Central memory CD4-positive, alpha-beta T cell (primary cell): ENCODE measurements at regions not wholly inside any gene's neighbourhood (a gene's known extent, or its start where the extent isn't known, plus 50 kb on each side); places are given as distances from the start of the nearest gene placed in this dataset.
"Not testable (repeated sequence)": the region's sequence is repeated elsewhere in the genome, so short reads cannot be mapped to it uniquely, and the experiment has no call there.

Experiments
- DNase-seq: peaks from one replicate; pipeline ENCODE4 v3.0.0; 2022

DNA sequence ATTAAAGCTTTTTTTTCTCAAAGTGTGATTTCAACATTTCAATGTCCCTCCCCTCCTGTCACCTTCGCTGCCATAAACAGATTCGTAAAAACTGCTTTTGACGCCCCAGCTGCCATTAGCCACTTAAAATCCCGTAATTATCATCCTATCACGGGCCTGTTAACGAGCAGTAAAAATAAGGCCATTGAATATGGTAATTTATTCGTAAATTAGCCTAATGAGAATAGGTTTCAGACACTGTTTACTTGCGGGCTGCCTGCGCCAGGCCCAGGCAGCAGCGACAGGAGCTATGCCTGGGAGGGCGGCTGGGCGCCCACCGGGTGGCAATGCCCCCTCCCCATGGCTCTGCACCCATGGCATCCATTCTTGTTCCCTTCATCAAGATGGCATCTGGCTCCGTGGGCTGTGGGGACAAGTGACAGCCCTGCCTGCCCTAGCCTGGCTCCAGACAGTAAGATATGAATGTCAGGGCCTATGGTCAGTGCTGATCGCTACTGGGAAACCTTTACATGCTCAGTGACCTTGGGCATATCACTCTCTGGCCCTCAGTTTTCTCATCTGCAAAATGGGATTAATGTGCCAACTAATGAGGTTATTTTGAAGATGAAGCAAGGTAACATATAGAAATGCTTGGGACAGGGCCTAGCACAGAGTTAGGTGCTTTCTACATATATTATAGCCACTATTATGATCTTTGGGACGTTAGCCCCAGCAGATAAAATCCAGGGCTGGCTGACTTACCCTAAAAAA is 500.8 kb downstream of the MN1 start:
- DNase-seq, result no peak

DNA sequence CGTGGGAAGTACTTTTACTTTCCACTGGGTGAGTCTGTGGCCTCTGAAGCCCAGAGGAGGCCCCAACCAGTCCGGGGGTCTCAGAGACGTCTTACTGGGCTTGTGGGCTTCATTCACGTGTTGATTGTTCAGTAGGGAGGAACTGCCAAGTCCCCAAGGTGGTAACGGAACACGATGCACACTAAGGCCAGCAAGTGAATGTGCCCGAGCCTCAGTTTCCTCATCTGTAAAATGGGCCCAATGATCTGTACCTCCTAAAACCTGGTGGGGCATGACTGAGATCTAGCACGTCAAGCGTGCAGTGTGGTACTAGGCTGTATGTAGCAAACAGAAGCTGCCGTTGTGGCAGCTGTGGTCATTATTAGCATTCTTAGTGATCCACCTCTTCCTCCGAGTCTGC is 499.1 kb downstream of the MN1 start:
- no peak for DNase-seq

DNA sequence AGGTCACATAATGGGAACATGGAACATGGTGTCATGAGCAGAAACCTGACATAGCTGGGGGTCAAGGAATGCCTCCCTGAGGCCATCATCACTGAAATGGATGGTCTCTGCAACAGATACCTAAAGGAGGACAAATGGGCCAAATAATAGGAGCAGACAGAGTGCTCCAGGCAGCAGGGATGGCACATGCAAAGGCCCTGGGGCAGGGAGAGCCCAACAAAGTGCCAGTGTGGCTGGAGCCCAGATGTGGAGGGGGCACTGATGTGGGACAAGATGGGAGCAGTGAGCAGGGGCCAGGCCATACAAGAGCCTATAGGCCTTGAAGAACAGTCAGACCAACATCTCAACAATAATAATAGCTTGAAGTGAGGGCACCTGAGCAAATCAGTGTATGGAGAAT is 497.8 kb downstream of the MN1 start:
- DNase-seq, result no peak

DNA sequence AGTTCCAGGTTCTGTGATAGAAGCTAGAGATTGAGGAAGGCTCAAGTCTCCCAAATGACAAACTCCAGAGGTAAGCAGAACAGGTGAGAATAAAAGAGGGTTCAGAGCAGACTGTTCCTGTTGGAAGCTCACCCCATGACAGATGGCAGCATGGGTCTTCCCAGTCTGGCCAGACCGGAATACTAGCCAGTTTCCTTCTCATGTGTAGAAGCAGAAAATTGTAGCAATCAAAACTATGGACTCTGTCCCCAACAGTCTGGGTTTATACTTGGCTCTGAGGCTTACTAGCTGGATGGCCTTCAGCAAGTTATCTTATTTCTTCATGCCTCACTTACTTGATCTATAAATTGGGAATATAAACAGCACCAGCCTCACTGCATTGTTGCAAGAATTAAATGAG is 494.8 kb downstream of the MN1 start:
- DNase-seq, result no peak

DNA sequence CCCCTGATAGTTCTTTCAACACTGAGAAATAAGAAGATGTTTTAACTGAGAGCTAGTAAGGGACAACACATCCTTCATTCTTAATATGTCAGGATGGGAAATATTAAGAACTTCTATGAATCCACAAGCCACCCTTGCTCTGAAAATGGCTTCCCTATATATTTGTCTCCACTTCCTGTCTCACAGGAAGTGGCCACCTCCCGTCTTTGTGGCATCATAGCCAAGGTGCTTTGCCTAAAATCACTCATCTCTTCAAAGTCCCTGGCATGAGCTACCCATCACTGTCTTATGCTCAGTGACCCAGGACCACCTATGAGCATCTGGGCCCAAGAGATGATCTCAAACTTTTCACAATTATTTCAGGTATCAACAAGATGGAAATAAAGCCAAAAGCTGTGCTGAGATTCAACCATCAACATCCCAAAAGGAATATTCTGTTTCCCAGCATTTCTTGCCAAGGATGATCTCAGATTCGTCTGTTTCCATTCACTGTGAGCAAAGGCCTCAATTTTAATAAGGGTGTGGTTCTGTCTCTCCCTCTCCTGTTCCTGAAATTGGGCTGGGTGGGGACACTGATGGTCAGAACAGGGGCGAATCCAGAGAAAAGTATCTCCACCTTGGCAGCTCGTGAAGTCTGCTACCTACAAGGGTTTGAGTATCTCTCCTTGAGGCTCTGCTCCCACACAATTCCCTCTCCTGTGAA is 493.9 kb downstream of the MN1 start:
- no peak for DNase-seq

DNA sequence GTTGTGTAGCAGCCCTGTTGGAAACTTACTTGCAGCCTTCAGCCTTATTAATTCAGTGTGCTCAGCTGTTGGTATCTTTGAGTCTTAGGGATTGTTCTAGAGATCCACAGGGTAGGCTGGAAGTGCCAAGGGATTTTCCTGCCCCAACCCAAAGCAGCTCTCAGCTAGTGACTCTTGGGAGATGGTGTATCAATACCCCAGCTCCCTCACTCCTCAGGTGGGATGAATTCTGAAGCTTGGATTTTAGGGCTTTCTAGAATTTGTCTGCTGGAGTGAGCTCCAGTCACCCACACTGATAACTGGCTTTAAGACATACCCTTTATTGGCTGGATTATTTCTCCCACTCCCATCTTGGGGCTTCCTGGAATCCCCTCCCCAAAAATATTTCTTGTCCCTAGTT is 493.0 kb downstream of the MN1 start:
- no peak for DNase-seq

DNA sequence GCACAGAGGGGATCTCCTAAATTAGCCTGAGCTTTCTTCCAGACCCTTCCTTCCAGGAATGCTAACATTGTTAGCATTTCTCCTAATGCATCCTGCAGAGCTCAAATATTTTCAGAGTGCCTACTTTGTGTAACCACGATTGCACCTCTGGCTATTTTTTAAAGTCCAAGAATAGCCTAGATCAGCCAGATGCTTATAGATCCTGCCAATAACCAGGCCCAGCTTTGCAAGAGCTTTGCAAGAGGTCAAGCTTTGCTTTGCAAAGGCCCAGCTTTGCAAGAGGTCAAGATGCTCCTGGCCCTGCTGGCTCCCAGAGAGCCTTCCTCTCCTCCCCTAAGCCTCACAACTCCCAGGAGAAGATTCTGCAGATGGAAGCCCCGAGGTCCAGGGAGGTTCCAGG is 491.9 kb downstream of the MN1 start:
- no peak for DNase-seq

DNA sequence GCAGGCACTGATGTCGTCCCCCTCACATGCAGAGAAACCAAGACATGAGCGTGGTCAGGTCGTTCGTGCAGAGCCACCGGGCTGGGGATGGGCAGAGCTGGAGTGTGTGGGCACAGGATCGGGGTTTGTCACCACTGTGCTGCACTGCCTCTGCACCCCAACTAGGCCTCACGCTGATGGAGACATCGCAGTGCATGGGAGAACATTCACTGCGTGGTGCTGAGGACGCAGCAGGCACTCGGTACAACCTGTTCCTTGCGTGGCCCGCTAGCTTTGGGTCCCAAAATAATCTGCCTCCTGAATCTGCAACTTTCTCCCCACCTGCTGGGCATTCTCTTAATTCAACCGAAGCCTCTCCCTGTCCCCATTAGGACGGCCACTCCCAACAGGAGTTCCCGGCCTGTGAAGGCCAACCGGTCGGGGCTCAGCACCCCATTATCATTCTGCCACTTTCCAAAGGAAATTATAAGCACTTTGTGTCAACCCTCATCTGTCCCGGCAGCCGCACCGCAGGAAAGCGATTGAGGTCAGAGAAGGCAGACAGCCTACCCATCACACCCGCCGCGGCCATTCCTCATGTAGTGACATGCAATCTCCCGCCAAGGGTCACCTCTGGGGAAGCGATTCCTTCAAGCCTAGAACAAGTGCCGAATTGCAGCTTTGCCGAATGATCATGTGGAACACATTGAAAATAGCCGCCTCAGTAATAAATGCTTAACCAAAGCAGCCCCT is 490.4 kb downstream of the MN1 start:
- DNase-seq, result no peak

DNA sequence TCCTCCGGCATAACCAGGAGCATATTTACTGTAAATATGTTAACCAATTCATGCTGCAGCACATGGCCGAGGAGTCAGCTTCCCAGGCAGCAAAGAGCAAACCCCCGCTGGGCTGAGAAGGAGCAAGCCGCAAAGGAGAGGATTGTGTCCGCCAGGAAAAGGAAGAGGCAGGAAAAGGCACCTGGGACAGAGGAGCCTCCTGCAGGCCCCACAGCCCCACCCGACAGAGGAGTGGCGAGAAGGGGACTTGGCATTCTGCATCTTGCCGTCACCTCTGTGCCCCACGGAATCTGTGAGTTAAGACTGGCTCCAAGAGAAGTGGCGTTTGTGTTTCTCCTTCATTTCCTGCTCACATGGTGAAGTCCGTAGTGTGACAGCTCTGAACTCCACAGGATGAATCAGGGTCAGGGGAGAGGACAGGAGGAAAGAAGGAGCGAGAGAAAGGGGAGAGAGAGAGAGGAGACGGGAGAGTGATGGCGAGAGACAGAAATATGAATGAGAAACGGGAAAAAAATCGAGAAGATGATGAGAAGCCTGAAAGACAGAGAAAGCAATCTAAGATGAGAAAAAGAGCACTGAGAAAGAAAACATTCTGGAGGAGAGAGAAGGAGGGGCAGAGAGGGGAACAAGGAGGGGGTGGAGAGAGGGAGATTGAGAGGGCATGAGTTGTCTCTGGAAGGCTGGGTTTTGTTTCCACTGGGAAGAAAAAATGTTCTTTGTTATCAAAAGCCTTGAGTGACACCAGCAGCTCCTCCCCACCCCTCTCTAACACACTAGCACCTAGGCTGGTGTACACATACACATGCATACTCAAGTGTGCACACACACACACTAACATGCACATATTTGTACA is 489.6 kb downstream of the MN1 start:
- no peak for DNase-seq

DNA sequence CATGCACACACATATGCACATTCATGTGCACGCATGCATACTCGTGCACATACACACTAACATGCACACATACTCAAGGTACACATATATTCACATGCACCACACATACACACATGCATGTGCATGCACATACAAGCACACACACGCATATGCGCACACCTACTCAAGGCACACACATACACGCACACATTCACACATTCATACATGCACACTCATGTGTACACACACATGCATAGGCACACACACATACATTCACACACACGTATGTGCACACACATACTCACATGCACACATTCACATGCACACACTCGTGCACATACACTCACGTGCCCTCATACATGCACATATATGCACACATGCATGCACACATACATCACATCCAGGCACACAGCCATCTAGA is 489.0 kb downstream of the MN1 start:
- no peak for DNase-seq

DNA sequence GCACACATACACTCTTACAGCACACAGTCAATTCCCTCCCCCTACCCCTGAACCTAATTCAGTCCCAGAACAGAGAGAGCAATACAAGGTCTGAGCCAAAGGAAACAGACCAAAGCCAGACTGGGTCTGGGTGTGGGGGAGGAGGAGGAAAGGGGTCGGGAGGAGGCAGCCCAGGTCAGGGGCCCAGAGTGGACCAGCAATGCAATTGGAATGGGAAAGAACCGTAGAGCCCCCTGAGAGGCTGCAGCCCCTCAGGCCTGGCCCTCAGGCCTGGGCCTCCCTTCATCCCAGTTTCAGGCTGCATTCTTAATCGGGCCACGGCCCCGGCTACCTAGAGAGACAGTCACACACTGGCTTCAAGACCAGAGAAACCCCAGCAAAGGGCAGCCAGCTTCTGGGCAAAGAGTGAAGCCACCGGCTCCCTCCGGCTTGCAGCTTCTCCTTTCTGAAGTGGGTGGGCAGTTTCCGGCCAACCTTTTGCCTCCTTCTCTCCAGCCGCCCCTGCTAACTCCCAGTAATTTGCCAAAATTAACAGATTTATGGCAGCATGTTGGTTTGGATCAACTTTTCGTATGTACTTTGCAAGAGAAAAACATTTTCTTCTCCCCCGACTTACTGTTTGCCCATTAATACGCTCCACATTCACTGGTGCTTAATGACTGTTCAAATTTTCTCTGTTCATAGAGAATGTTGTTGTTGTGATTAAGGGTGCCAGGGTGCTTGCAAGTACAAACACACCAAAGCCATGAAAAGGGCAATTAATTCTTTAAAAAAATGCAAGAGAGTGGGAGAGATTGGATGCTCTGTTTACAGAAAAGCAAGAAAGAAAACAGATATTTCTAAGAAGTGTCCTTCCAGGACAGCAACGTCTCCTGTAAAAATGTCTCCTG is 488.3 kb downstream of the MN1 start:
- no peak for DNase-seq

DNA sequence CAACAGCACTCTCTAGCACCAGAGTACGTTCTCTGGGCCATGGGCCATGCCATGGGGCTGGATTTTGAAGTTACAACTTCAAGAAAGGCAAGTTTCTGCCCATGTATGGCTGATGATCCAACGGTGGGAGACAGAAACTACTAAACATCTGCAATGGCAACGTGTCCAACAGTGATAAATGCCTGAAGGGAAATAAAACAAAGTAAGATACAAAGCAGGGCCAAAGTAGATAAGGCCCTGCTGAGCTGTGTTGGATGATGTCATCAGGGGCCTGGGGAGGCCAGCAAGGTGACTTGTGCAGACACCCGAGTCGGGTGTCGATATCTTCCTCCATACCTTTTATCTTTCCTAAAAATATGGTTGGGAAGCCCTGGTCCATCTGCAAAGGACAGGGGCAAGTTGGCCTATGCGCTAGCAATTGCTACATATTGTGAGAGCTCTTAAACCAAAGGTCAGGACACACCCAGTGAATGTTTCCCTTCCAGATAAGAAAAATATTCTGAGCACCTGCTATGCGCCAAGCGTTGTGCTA is 487.2 kb downstream of the MN1 start:
- DNase-seq, result no peak

DNA sequence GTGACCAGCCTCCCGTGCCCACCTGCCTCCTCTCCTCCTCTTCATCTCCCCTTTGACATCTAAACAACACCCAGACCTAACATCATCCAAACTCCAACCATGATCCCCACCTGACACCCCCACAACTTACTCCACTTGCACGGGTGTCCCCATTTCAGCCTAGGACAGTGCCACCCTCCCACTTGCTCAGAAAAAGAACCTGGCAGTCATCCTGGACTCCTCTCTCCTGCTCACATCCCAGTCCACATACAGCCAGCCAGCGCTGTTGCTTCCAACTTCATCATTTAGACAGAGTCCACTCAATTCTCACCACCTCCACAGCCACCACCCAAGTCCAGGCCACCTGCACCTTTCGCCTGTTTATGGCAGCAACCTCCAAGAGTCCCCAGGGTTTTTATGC is 485.7 kb downstream of the MN1 start:
- no peak for DNase-seq

DNA sequence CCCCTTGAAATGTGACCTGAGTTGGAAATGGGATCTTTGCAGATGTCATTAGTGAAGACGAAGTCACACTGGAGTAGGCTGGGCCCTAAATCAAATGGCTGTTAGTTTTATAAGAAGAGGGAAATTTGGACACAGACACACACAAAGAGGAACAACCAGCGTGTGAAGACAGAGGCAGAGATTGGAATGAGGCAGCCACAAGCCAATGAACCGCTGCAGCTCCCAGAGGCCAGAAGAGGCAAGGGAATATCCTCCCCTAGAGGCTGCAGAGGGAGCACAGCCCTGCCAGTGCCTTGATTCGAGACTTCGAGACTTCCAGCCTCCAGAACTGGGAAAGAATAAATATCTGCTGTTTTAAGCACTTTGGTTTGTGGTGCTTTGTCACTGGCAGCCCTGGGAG is 484.5 kb downstream of the MN1 start:
- no peak for DNase-seq

DNA sequence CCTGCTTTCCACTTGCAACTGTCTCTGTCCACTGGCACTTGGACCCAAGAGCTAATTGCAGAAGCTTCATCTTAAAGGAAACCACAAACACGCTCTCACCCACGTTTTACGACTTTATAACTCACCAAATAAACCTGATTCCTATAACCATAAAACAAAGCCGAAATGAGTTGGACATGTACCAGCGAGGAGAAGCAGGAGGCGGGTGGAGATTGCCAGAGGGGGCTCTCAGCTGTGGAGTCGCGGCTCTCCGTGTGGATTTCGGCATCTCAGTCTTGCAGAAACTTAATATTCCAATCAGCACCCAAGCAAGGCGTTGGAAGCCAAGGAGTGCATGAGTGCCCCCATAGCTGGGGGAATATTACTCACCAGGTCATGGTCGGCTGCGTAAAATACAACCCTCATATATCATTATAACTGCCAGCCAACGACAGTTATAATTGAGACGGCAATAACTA is 483.6 kb downstream of the MN1 start:
- DNase-seq, result no peak

DNA sequence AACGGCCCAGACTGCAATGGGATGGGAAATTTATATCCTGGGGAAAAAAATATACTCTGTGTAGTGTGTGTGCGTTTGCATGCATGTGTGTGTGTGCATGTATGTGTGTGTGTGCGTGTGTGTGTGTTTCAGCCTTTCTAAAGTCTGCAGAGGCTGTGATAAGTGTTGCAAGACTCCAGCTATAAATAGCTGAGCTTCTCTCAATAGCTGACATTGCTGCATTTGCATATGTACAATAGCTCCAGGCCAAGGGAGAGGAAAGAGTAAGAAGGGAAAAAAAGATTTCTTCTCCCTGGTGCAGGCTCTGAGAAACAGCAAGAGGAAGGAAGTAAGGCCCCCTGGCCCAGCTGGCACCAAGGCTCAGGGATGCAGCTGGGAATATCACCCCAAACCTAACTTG is 483.0 kb downstream of the MN1 start:
- DNase-seq, result no peak

DNA sequence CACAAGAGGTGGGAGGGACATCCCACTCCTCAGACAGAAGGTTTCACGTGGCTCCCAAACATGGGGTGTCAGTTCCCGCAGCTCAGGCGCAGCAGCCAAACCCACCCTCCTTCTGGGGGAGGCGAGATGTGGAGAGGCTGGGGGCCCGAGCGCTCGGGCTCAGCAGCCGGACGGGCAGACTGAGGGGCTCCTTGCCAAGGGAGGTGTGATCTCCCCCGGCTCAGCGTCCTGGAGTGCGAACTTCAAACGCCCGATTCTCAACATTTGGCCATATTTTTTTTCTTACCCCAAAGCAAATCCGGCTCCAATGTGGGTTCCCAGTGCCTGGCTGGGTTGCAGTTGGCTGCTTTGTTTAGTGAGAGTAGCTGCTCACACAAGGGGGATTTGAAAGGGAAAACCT is 477.9 kb downstream of the MN1 start:
- DNase-seq, result no peak

DNA sequence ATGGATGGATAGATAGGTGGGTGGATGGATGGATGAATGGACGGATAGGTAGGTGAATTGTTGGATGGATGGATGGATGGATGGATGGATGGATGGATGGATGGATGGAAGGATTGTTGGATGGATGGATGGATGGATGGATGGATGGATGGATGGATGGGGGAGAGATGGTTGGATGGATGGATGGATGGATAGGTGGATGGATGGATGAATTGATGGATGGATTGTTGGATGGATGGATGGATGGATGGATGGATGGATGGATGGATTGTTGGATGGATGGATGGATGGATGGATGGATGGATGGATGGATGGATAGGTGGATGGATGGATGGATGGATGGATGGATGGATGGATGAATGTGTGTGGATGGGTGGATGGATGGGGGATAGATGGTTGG is 476.6 kb downstream of the MN1 start:
- DNase-seq, result not testable (repeated sequence)

DNA sequence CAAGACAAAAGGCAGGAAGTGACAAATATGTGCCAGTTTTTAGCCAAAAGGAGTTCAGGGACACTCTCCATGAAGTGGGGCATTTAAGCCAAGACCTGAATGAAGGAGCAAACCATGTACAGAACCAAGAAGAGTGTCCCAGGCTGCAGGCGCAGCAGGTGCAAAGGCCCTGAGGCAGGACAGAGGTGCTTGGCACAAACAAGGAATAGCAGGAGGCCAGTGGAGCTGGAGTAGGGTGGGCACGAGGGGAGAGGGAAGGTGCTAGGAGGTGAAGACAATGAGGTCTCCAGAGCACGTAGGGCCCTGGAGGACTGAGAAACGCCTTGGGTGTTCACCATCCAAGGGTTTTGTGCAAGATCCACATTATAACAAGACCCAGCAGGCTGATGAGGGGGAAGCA is 474.1 kb downstream of the MN1 start:
- DNase-seq, result no peak

DNA sequence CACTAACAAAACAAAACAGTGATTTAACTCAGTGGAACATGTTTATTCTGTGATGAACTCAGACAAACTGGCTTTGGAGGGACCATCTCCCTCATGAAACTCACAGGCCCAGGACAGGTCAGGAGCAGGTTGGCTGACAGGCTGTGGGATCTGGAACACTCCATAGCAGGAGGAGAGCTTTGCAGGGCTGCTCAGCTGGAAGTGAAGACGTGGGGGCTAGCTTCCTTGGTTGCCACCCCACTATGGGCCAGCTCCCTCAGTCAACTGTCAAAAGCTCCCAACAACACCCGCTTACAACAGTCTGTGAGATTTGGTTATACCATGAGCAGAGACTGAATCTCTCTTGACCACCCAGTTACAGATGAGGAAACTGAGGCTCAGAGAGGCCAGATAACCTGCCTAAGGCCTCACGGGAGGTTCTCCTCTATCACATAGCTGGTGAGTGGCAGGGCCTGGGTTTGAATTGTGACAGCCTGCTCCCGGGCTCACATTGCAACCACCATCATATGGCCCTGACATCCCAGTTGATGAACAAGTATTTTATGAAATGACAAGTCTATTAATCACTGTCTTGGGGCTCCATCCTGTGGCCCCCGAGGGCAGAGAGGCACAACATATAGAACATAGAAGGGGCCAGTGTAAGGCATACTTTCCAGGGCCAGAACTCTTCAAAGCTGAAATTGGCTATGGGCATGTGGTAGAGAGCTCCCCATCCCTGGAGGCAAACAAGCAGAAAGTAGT is 473.4 kb downstream of the MN1 start:
- no peak for DNase-seq
